ENCODE measurements at regions not wholly inside any gene's neighbourhood (a gene's known extent, or its start where the extent isn't known, plus 50 kb on each side); places are given as distances from the start of the nearest gene placed in this dataset.

DNA sequence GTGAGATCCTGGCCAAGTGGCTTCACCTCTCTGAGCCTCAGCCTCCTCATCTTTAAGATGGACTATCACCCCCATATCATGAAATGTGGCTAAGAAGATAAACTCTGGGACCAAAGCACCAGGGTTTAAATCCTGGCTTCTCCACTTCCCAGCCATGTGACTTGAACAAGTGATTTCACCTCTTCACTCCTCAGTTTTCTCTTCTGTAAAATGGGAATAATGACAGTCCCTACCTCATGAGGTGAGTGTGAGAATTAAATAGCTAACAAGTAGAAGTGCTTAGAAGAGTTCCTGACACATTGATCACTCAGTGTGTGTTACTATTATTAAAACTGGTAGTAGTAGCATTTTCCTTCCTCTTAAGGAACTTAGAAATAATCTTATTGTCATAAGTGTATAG, 516.9 kb upstream of the SULF2 start:
- H3K9me3 ChIP-seq (replicated peaks), result peaks cover 3% of the 10 kb centered on the region; the same call in 1 of the 2 replicates
- H3K4me1 ChIP-seq, result peaks cover 29% of the 10 kb centered on the region
- H3K27me3 ChIP-seq, result no peaks in the 10 kb centered on the region
- no peaks in the 10 kb centered on the region; the same call in 1 of the 2 replicates for H3K36me3 ChIP-seq
- H3K27ac ChIP-seq, result no peak overlapping the region
- DNase-seq, result no peak
- no peak overlapping the region for H3K4me3 ChIP-seq

DNA sequence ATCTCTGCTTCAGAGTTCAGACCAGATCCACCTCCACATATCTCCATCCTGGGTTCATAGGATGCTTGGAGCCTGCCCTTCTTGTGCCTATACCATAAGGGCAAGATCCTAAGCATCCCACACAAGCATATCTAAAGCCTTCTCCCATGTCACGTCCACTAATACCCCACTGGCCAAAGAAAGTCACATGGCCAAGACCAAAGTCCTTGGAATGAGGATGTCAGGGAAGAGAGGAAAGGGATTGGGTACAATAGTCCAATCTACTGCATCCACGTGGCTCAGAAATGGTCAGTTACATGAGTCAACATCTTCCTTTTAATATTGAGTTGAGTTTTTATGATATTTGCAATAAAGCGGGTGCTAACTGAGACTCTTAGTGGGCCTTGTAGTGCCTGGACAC, 515.9 kb upstream of the SULF2 start:
- Histone ChIP-seq H3K9me3 (replicated peaks) (peaks cover 3% of the 10 kb centered on the region; the same call in 1 of the 2 replicates), H3K27ac (no peak overlapping the region), H3K4me3 (no peak overlapping the region), H3K36me3 (no peaks in the 10 kb centered on the region; the same call in 1 of the 2 replicates), H3K4me1 (peaks cover 36% of the 10 kb centered on the region), H3K27me3 (no peaks in the 10 kb centered on the region)
- no peak for DNase-seq

- no peaks in the 10 kb centered on the region; the same call in 1 of the 2 replicates for H3K36me3 ChIP-seq
- no peaks in the 10 kb centered on the region for H3K27me3 ChIP-seq
- H3K27ac ChIP-seq, result no peak overlapping the region
- H3K4me3 ChIP-seq, result no peak overlapping the region
- peaks cover 3% of the 10 kb centered on the region; the same call in 1 of the 2 replicates for H3K9me3 ChIP-seq (replicated peaks)
- no peak for DNase-seq
- H3K4me1 ChIP-seq, result peaks cover 43% of the 10 kb centered on the region
Measured at GRCh38 chr20:48300529-48300928, 515.2 kb upstream of the SULF2 start.

- Histone ChIP-seq H3K4me3 (no peak overlapping the region), H3K4me1 (peaks cover 57% of the 10 kb centered on the region), H3K36me3 (no peaks in the 10 kb centered on the region; the same call in 1 of the 2 replicates), H3K9me3 (replicated peaks) (peaks cover under 1% of the 10 kb centered on the region; the same call in 1 of the 2 replicates), H3K27ac (peak overlapping the region; percentile 52), H3K27me3 (no peaks in the 10 kb centered on the region)
- peak; percentile 98 to 99 for DNase-seq
Measured at GRCh38 chr20:48298851-48299484, 513.7 kb upstream of the SULF2 start.

DNA sequence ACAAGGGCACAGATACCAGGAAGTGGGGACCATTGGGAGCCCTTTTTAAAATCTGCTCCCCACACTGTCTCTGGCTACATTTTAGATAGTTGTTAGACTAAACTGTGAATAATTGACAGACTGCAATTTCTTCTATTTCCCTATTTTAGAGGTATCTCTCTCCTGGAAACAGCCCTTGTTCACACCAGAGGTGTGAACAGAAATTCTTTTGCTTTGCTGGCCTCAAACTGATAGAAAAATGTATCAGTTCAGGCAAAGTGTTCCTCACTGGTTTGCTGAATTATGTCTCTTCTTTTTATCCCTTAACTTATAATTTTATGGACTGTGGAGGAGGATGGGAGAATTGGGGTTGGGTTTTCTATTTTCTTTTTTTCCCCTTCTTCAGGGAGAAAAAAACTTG, 513.2 kb upstream of the SULF2 start:
- Histone ChIP-seq H3K27ac (peak overlapping the region; percentile 52), H3K9me3 (replicated peaks) (no peaks in the 10 kb centered on the region; the same call in 1 of the 2 replicates), H3K27me3 (no peaks in the 10 kb centered on the region), H3K36me3 (no peaks in the 10 kb centered on the region; the same call in 1 of the 2 replicates), H3K4me3 (no peak overlapping the region), H3K4me1 (peaks cover 61% of the 10 kb centered on the region)
- no peak for DNase-seq

DNA sequence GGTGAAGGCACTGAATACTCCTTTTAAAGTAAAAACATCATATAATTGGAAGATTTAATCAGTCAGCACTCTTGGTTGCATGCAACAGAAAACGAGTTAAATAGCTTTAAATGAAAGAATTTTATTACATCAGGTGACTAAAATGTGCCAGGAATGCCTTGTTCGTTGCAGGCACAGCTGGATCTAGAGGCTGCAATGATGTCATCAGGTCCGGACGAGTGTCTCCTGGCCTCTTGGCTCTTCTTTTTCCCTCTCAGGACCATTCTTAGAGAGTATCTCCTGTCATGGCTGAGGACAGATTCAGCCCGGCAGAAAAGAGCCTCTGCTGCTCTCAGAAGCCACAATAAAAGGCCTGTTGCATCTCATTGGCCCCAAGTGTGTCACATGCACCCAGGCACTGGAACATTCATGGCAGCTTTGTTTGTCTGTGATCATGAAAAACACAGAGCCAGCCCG, 510.7 kb upstream of the SULF2 start:
- H3K27ac ChIP-seq, result peak overlapping the region; percentile 67
- peaks cover 84% of the 10 kb centered on the region for H3K4me1 ChIP-seq
- no peaks in the 10 kb centered on the region for H3K36me3 ChIP-seq
- no peak overlapping the region for H3K4me3 ChIP-seq
- DNase-seq, result peak; percentile 59 to 62
- no peaks in the 10 kb centered on the region for H3K9me3 ChIP-seq (replicated peaks)
- H3K27me3 ChIP-seq, result no peaks in the 10 kb centered on the region

- no peaks in the 10 kb centered on the region for H3K36me3 ChIP-seq
- H3K4me1 ChIP-seq, result peaks cover 81% of the 10 kb centered on the region
- H3K4me3 ChIP-seq, result no peak overlapping the region
- H3K27ac ChIP-seq, result peak overlapping the region; percentile 67
- no peaks in the 10 kb centered on the region for H3K9me3 ChIP-seq (replicated peaks)
- DNase-seq, result peak; percentile 85 to 93
- no peaks in the 10 kb centered on the region for H3K27me3 ChIP-seq
Measured at GRCh38 chr20:48295445-48295903, 510.2 kb upstream of the SULF2 start.

- Histone ChIP-seq H3K36me3 (no peaks in the 10 kb centered on the region), H3K4me1 (peaks cover 77% of the 10 kb centered on the region), H3K27me3 (no peaks in the 10 kb centered on the region), H3K4me3 (no peak overlapping the region), H3K27ac (peak overlapping the region; percentile 67), H3K9me3 (replicated peaks) (no peaks in the 10 kb centered on the region)
- peak in 1 of 2 experiments; percentile 43 for DNase-seq
Measured at GRCh38 chr20:48294942-48295341, 509.7 kb upstream of the SULF2 start.

- Histone ChIP-seq H3K4me3 (no peak overlapping the region), H3K9me3 (replicated peaks) (no peaks in the 10 kb centered on the region), H3K4me1 (peaks cover 70% of the 10 kb centered on the region), H3K36me3 (no peaks in the 10 kb centered on the region), H3K27me3 (no peaks in the 10 kb centered on the region), H3K27ac (peak overlapping the region; percentile 67; the same call in 1 of the 2 replicates)
- no peak for DNase-seq
Measured at GRCh38 chr20:48294196-48294595, 508.9 kb upstream of the SULF2 start.

DNA sequence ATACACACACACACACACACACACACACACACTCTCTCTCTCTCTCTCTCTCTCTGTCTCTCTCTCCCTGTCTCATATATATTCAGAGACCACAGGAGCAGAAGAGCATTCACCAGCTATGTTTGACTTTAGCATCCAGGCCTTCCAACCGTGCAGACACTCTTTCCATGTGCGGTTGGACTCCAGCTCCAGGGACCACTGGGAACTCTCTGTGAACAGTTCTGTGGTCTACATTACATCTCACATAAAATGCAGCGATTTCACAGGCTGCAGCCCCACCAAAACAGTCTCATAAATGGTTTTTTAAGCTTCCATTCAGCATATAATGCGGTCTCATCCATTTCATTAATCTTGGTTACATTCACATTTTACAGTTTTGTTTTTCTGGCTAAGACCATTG, 508.4 kb upstream of the SULF2 start:
- H3K27ac ChIP-seq, result no peak overlapping the region
- H3K4me1 ChIP-seq, result peaks cover 64% of the 10 kb centered on the region
- H3K4me3 ChIP-seq, result no peak overlapping the region
- H3K9me3 ChIP-seq (replicated peaks), result no peaks in the 10 kb centered on the region
- H3K27me3 ChIP-seq, result no peaks in the 10 kb centered on the region
- no peaks in the 10 kb centered on the region for H3K36me3 ChIP-seq
- DNase-seq, result no peak

GRCh38 chr20:48292806-48293205, 507.5 kb upstream of the SULF2 start:
- H3K36me3 ChIP-seq, result no peaks in the 10 kb centered on the region

GRCh38 chr20:48291896-48292295, 506.6 kb upstream of the SULF2 start:
- no peaks in the 10 kb centered on the region for H3K36me3 ChIP-seq
- H3K4me3 ChIP-seq, result no peak overlapping the region
- no peak overlapping the region; the same call in 1 of the 2 replicates for H3K27ac ChIP-seq
- H3K4me1 ChIP-seq, result peaks cover 64% of the 10 kb centered on the region
- peak in 1 of 2 experiments; percentile 58 for DNase-seq
- H3K27me3 ChIP-seq, result no peaks in the 10 kb centered on the region
- H3K9me3 ChIP-seq (replicated peaks), result no peaks in the 10 kb centered on the region

More at GRCh38 chr20:48292806-48293205, 507.5 kb upstream of the SULF2 start:
- no peak for DNase-seq
- Histone ChIP-seq H3K4me3 (no peak overlapping the region), H3K27me3 (no peaks in the 10 kb centered on the region), H3K4me1 (peaks cover 56% of the 10 kb centered on the region), H3K9me3 (replicated peaks) (no peaks in the 10 kb centered on the region), H3K27ac (no peak overlapping the region; the same call in 1 of the 2 replicates)

GRCh38 chr20:48288930-48289507, 503.7 kb upstream of the SULF2 start:
- Histone ChIP-seq H3K4me1 (peaks cover 65% of the 10 kb centered on the region), H3K27me3 (no peaks in the 10 kb centered on the region), H3K27ac (no peak overlapping the region), H3K4me3 (no peak overlapping the region), H3K9me3 (replicated peaks) (no peaks in the 10 kb centered on the region), H3K36me3 (no peaks in the 10 kb centered on the region)
- no peak for DNase-seq

DNA sequence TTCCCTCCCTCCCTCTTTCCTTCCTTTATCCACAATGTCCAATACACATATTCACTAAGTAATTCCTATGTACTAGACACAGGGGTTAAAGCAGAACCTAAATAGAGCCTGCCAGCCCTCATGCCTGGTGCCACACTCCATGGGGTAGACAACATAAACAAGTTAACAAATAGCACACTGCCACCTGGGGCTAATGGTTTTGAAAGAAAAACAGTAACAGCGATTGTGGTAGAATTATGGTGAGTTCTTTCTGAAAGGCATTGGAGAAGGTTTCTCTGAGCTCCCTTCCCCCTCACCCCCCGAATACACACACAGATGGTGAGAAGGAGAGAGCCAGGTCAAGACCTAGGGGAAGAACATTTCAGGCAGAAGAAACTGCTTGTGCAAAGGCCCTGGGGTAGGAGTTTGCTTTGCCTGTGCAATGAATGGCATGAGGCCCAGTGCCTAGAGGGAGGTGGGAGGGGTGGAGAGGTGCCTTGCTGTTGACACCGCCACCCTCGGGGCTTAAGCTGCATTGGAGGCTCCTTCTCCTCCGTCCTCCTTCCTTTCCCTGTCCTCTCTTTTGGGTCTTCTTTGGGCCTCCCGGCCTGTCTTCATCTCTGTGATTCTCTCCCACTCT, 502.4 kb upstream of the SULF2 start:
- H3K9me3 ChIP-seq (replicated peaks), result no peaks in the 10 kb centered on the region
- no peaks in the 10 kb centered on the region for H3K36me3 ChIP-seq
- no peaks in the 10 kb centered on the region for H3K27me3 ChIP-seq
- DNase-seq, result no peak
- peaks cover 67% of the 10 kb centered on the region for H3K4me1 ChIP-seq
- peak overlapping the region; percentile 64 for H3K27ac ChIP-seq
- no peak overlapping the region for H3K4me3 ChIP-seq

DNA sequence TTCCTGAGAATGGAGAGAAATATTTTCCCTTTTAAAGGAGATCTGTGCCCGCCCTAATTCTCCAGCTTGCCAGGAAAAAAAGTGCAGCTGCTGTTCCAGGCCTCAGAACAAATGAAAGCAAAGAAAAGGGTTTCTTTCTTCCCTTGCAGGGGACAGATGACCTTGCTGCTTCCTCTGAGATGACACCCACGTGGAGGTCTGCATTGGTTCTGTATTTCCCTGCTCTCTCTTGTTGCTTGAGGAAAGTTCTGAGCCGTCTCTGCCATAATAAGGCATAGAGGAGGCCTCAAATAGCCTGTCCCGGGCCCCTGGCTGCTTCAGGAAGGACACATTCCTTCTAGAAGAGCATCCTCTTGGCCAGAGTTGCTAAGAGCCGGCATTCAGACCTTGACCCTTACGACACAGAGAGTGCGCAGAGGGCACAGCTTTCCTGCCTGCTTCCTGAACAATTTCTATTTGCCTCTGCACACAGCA, 501.8 kb upstream of the SULF2 start:
- DNase-seq, result peak; percentile 78 to 90
- Histone ChIP-seq H3K27ac (peak overlapping the region; percentile 64), H3K9me3 (replicated peaks) (no peaks in the 10 kb centered on the region), H3K4me1 (peaks cover 64% of the 10 kb centered on the region), H3K4me3 (no peak overlapping the region), H3K36me3 (no peaks in the 10 kb centered on the region), H3K27me3 (no peaks in the 10 kb centered on the region)

Measured in SJCRH30 (cell line).